ENCODE measurements at regions not wholly inside any gene's neighbourhood (a gene's known extent, or its start where the extent isn't known, plus 50 kb on each side); places are given as distances from the start of the nearest gene placed in this dataset.

DNA sequence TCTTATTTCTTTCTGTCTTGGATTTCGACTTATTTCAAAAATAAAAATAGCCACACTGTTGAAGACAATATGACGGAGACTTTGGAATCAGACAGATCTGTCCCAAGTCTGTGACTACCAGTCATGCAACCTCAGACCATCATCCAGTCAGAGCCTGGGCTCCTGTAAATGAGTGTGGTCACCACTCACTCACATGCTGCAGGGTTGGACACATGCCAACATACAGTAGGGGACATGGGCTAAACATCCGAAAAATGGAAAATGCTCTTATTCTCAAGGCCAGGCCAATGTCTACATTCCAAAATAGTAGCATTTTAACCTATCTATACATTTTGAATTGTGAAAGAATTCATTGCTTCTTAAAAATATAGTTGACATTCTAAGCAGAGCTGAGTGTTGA lies 75.5 kb upstream of the EDNRB start:
- Histone ChIP-seq H3K9ac (ENCODE audit: low read depth, low read length, poor library complexity, severe bottlenecking) (no peak overlapping the region), H3K27me3 (ENCODE audit: insufficient read depth, low read length, poor library complexity, severe bottlenecking) (no peaks in the 10 kb centered on the region), H3K4me2 (ENCODE audit: low read depth, low read length, poor library complexity, severe bottlenecking) (no peak overlapping the region), H3F3A (ENCODE audit: low read depth) (no peaks in the 10 kb centered on the region), H3K4me1 (ENCODE audit: insufficient read depth, low read length, poor library complexity, severe bottlenecking) (no peaks in the 10 kb centered on the region), H3K4me3 (ENCODE audit: low read length, poor library complexity, severe bottlenecking) (no peak overlapping the region), H2AFZ (ENCODE audit: low read length) (no peak overlapping the region), H3K9me2 (replicated peaks; ENCODE audit: low read depth, low read length) (no peaks in the 10 kb centered on the region), H3K9me3 (ENCODE audit: insufficient read depth, low read depth, low read length) (no peaks in the 10 kb centered on the region), H3K79me2 (ENCODE audit: insufficient read depth, low read length) (no peaks in the 10 kb centered on the region), H4K20me1 (ENCODE audit: insufficient read depth, low read length, poor library complexity, severe bottlenecking) (no peaks in the 10 kb centered on the region), H3K36me3 (ENCODE audit: insufficient read depth, low read length) (no peaks in the 10 kb centered on the region)
- TF ChIP-seq EZH2phosphoT487 (IDR thresholded peaks at IDR 0.05; ENCODE audit: borderline replicate concordance): no peak

DNA sequence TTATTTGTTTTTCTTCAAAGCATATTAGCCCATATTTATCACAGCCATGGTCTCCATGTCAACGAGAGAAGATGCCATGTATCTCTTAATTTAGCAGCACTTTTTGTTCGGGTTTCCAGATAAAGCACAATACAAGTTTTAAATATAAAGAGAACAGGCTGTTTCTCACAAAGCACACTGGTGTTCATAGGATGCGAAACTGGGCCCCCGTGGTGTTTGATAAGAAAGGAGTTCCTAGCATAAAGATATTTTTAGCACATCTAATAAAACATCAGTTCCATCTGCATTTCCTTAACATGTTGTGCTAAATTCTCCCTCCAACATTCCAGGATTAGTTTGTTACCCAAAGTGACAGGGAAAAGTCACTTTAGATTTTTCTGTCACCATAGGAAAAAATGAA lies 72.4 kb upstream of the EDNRB start:
- Histone ChIP-seq H3K9ac (ENCODE audit: low read depth, low read length, poor library complexity, severe bottlenecking) (no peak overlapping the region), H3K9me2 (replicated peaks; ENCODE audit: low read depth, low read length) (no peaks in the 10 kb centered on the region), H3K27me3 (ENCODE audit: insufficient read depth, low read length, poor library complexity, severe bottlenecking) (no peaks in the 10 kb centered on the region), H3K9me3 (ENCODE audit: insufficient read depth, low read depth, low read length) (no peaks in the 10 kb centered on the region), H3F3A (ENCODE audit: low read depth) (no peaks in the 10 kb centered on the region), H4K20me1 (ENCODE audit: insufficient read depth, low read length, poor library complexity, severe bottlenecking) (no peaks in the 10 kb centered on the region), H3K4me3 (ENCODE audit: low read length, poor library complexity, severe bottlenecking) (no peak overlapping the region), H3K4me2 (ENCODE audit: low read depth, low read length, poor library complexity, severe bottlenecking) (no peak overlapping the region), H3K79me2 (ENCODE audit: insufficient read depth, low read length) (no peaks in the 10 kb centered on the region), H3K36me3 (ENCODE audit: insufficient read depth, low read length) (no peaks in the 10 kb centered on the region), H3K4me1 (ENCODE audit: insufficient read depth, low read length, poor library complexity, severe bottlenecking) (no peaks in the 10 kb centered on the region), H2AFZ (ENCODE audit: low read length) (no peak overlapping the region)
- TF ChIP-seq, protein P1, sequence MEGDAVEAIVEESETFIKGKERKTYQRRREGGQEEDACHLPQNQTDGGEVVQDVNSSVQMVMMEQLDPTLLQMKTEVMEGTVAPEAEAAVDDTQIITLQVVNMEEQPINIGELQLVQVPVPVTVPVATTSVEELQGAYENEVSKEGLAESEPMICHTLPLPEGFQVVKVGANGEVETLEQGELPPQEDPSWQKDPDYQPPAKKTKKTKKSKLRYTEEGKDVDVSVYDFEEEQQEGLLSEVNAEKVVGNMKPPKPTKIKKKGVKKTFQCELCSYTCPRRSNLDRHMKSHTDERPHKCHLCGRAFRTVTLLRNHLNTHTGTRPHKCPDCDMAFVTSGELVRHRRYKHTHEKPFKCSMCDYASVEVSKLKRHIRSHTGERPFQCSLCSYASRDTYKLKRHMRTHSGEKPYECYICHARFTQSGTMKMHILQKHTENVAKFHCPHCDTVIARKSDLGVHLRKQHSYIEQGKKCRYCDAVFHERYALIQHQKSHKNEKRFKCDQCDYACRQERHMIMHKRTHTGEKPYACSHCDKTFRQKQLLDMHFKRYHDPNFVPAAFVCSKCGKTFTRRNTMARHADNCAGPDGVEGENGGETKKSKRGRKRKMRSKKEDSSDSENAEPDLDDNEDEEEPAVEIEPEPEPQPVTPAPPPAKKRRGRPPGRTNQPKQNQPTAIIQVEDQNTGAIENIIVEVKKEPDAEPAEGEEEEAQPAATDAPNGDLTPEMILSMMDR (conservative IDR thresholded peaks at IDR 0.05; ENCODE audit: low read length): no peak
- TF ChIP-seq EZH2phosphoT487 (IDR thresholded peaks at IDR 0.05; ENCODE audit: borderline replicate concordance): no peak

DNA sequence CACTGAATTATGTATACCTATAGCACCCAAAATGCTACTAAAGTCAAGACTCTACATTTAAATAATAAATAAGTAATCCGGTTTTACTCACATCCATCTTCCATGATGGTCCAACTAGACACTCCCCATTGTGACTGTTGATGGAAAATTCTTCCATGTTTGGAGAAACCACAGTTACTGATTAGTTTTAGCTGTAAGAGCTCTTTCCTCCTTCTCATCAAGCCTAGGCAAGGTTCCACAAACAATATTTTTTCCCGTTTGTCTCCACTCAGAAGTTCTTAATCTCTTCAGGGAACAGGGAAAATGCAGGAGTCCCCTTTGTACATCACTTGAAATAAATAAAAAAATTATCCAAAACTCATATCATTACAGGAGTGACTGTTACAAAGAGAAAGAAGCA lies 70.7 kb upstream of the EDNRB start:
- H3F3A ChIP-seq (ENCODE audit: low read depth): no peaks in the 10 kb centered on the region

GRCh38 chr13:77988355-77988754 lies 69.7 kb upstream of the EDNRB start:
- Histone ChIP-seq H3K4me2 (ENCODE audit: low read depth, low read length, poor library complexity, severe bottlenecking) (no peak overlapping the region), H3K9me2 (replicated peaks; ENCODE audit: low read depth, low read length) (no peaks in the 10 kb centered on the region), H3K9me3 (ENCODE audit: insufficient read depth, low read depth, low read length) (no peaks in the 10 kb centered on the region), H4K20me1 (ENCODE audit: insufficient read depth, low read length, poor library complexity, severe bottlenecking) (no peaks in the 10 kb centered on the region), H3K27me3 (ENCODE audit: insufficient read depth, low read length, poor library complexity, severe bottlenecking) (no peaks in the 10 kb centered on the region), H2AFZ (ENCODE audit: low read length) (no peak overlapping the region), H3K4me1 (ENCODE audit: insufficient read depth, low read length, poor library complexity, severe bottlenecking) (no peaks in the 10 kb centered on the region), H3F3A (ENCODE audit: low read depth) (no peaks in the 10 kb centered on the region), H3K9ac (ENCODE audit: low read depth, low read length, poor library complexity, severe bottlenecking) (no peak overlapping the region), H3K4me3 (ENCODE audit: low read length, poor library complexity, severe bottlenecking) (no peak overlapping the region), H3K36me3 (ENCODE audit: insufficient read depth, low read length) (no peaks in the 10 kb centered on the region), H3K79me2 (ENCODE audit: insufficient read depth, low read length) (no peaks in the 10 kb centered on the region)
- TF ChIP-seq EZH2phosphoT487 (IDR thresholded peaks at IDR 0.05; ENCODE audit: borderline replicate concordance): no peak
- TF ChIP-seq, protein P1 (conservative IDR thresholded peaks at IDR 0.05; ENCODE audit: low read length): no peak

More for the DNA sequence above, 70.7 kb upstream of the EDNRB start:
- no peaks in the 10 kb centered on the region for H4K20me1 ChIP-seq (ENCODE audit: insufficient read depth, low read length, poor library complexity, severe bottlenecking)
- no peak overlapping the region for H3K9ac ChIP-seq (ENCODE audit: low read depth, low read length, poor library complexity, severe bottlenecking)
- H3K9me2 ChIP-seq (replicated peaks; ENCODE audit: low read depth, low read length): no peaks in the 10 kb centered on the region
- no peaks in the 10 kb centered on the region for H3K79me2 ChIP-seq (ENCODE audit: insufficient read depth, low read length)
- H3K9me3 ChIP-seq (ENCODE audit: insufficient read depth, low read depth, low read length): no peaks in the 10 kb centered on the region
- H3K27me3 ChIP-seq (ENCODE audit: insufficient read depth, low read length, poor library complexity, severe bottlenecking): no peaks in the 10 kb centered on the region
- no peak overlapping the region for H2AFZ ChIP-seq (ENCODE audit: low read length)
- TF ChIP-seq, protein P1 (conservative IDR thresholded peaks at IDR 0.05; ENCODE audit: low read length): no peak
- TF ChIP-seq EZH2phosphoT487 (IDR thresholded peaks at IDR 0.05; ENCODE audit: borderline replicate concordance): no peak
- H3K4me2 ChIP-seq (ENCODE audit: low read depth, low read length, poor library complexity, severe bottlenecking): no peak overlapping the region
- H3K4me3 ChIP-seq (ENCODE audit: low read length, poor library complexity, severe bottlenecking): no peak overlapping the region
- H3K36me3 ChIP-seq (ENCODE audit: insufficient read depth, low read length): no peaks in the 10 kb centered on the region
- no peaks in the 10 kb centered on the region for H3K4me1 ChIP-seq (ENCODE audit: insufficient read depth, low read length, poor library complexity, severe bottlenecking)

All from Loucy (cell line).